UCSD-AML1 (cell line): ENCODE measurements at regions not wholly inside any gene's neighbourhood (a gene's known extent, or its start where the extent isn't known, plus 50 kb on each side); places are given as distances from the start of the nearest gene placed in this dataset.
"Not testable (repeated sequence)": the region's sequence is repeated elsewhere in the genome, so short reads cannot be mapped to it uniquely, and the experiment has no call there.

Experiments used
- DNase-seq: peaks from one replicate; lab custom pipeline; 2025; ENCODE audit not compliant: unreplicated experiment; lab: John Stamatoyannopoulos, UW

- DNase-seq = no peak
Observed at GRCh38 chr6:137654365-137654981, 160.3 kb upstream of the OLIG3 start.

GRCh38 chr6:137655291-137655690 lies 161.1 kb upstream of the OLIG3 start:
- no peak for DNase-seq

GRCh38 chr6:137656735-137657134 lies 162.5 kb upstream of the OLIG3 start:
- no peak for DNase-seq

GRCh38 chr6:137657351-137657911 lies 163.2 kb upstream of the OLIG3 start:
- DNase-seq = no peak

GRCh38 chr6:137658287-137658686 lies 164.1 kb upstream of the OLIG3 start:
- DNase-seq = no peak

GRCh38 chr6:137659871-137660270 lies 165.7 kb upstream of the OLIG3 start:
- DNase-seq = no peak

GRCh38 chr6:137660296-137660731 lies 166.1 kb upstream of the OLIG3 start:
- no peak for DNase-seq

- DNase-seq = peak; percentile 24
Observed at GRCh38 chr6:137661601-137662000, 167.4 kb upstream of the OLIG3 start.

GRCh38 chr6:137664183-137664582 lies 170.0 kb upstream of the OLIG3 start:
- DNase-seq = no peak

- no peak for DNase-seq
Observed at GRCh38 chr6:137665342-137665934, 171.2 kb upstream of the OLIG3 start.

GRCh38 chr6:137666202-137666774 lies 172.1 kb upstream of the OLIG3 start:
- DNase-seq = no peak

- no peak for DNase-seq
Observed at GRCh38 chr6:137673603-137674002, 179.4 kb upstream of the OLIG3 start.

- DNase-seq = no peak
Observed at GRCh38 chr6:137676888-137677287, 182.7 kb upstream of the OLIG3 start.

- DNase-seq = peak; percentile 14
Observed at GRCh38 chr6:137677709-137678108, 183.5 kb upstream of the OLIG3 start.

GRCh38 chr6:137678451-137678850 lies 184.3 kb upstream of the OLIG3 start:
- no peak for DNase-seq

GRCh38 chr6:137680705-137681346 lies 186.2 kb upstream of the TNFAIP3 start:
- no peak for DNase-seq

- DNase-seq = no peak
Observed at GRCh38 chr6:137681445-137682009, 185.5 kb upstream of the TNFAIP3 start.

GRCh38 chr6:137682658-137683057 lies 184.4 kb upstream of the TNFAIP3 start:
- not testable (repeated sequence) for DNase-seq

GRCh38 chr6:137683916-137684315 lies 183.1 kb upstream of the TNFAIP3 start:
- DNase-seq = no peak

GRCh38 chr6:137685798-137686375 lies 181.2 kb upstream of the TNFAIP3 start:
- DNase-seq = no peak

GRCh38 chr6:137687818-137688217 lies 179.2 kb upstream of the TNFAIP3 start:
- DNase-seq = no peak
